Left hindlimb (tissue), 1 donor: ENCODE measurements at regions not wholly inside any gene's neighbourhood (a gene's known extent, or its start where the extent isn't known, plus 50 kb on each side); places are given as distances from the start of the nearest gene placed in this dataset.
"Not testable (repeated sequence)": the region's sequence is repeated elsewhere in the genome, so short reads cannot be mapped to it uniquely, and the experiment has no call there.

ENCODE experiments used
- DNase-seq: peaks from one replicate; pipeline ENCODE4 v3.0.0-alpha.2; 2018

DNA sequence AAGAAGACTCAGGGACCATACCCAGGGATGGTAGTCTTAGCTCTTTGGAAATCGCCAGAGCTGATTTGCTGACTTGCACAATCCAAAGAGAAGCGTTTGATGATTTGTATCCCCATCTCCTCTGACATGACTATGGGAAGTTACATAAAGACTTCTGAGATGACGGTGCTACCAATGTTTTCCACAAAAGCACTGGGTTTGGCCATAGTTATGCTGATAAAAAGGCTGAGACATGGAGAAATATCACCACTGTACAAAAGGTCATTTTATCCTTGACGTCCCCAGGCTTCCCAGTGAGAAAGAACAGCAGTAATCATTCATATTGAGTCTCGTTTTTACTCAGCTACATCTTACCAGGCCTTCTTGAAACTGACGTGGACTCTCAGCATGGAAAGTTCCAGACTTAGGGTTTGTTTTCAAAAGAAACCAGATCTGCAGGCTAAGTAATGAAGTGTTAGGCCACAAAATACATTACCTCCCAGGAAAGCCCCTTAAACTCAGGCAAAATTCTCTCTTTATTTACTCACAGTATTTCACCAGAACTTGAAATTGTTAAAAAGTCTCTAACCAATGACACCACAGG, 370.3 kb upstream of the JARID2 start:
- no peak for DNase-seq

DNA sequence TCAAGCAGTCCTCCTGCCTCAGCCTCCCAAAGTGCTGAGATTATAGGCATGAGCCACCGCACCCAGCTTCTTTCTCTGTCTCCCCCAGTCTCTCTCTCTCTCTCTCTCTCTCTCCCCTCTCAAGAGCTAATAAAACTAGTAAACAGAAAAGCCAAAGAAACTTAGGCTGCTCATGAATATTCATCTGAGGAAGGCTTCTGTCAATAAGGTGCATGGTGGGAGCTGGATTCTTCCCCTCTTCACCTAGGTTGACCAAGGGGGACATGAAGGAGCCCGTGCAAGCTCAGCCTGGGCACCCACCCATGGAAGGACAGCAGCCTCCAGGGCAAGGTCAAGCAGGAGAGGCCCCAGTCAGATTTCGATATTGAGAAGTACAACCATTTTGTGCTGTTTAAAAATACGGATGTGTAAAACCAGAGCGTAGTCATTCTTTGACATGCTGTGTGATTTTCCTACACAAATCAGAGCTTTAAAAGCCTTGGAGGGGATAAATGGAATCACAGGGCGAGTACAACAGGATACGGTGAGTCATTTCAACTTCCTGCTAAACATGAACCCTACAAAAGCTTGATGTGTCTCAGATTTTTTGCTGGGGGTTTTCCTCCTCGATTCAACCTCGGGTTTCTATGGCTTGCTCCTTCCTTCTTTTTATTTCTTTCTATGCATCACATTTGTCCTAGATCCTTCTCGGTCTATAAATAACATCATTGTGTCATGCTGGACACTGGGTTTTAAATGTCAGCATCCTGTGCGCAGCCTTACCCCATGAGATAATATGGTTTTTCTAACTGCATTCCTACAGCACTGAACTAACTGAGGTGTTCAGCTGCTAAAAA, 368.9 kb upstream of the JARID2 start:
- DNase-seq = no peak

DNA sequence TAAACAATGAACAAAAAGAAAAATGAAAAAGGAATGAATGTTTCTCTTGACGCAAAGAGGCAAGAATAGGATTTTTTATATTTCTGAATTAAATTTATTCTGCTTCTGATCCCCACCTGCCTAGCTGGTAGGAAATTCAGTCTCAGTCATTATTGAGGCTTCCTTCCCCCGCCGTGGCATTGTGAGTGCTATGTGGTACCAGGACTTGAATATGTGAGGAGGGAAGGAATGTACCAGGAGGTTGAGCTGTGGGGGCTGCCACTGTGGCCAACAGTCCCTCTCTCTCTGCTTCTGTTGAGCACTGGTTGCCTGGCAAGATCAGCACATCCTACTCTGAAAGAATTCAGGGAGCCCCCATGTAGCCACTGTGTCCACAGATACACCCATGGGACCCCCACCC, 368.1 kb upstream of the JARID2 start:
- no peak for DNase-seq

- DNase-seq = no peak
Observed at GRCh38 chr6:14880052-14880451, 365.8 kb upstream of the JARID2 start.

- DNase-seq = no peak
Observed at GRCh38 chr6:14880677-14881076, 365.2 kb upstream of the JARID2 start.

GRCh38 chr6:14881398-14881797, 364.5 kb upstream of the JARID2 start:
- no peak for DNase-seq

- peak; percentile 42 for DNase-seq
Observed at GRCh38 chr6:14882394-14883026, 363.4 kb upstream of the JARID2 start.

- peak; percentile 41 for DNase-seq
Observed at GRCh38 chr6:14883921-14884320, 361.9 kb upstream of the JARID2 start.

GRCh38 chr6:14885498-14885897, 360.4 kb upstream of the JARID2 start:
- no peak for DNase-seq

- DNase-seq = no peak
Observed at GRCh38 chr6:14887181-14887580, 358.7 kb upstream of the JARID2 start.

- DNase-seq = no peak
Observed at GRCh38 chr6:14887986-14888574, 357.8 kb upstream of the JARID2 start.

DNA sequence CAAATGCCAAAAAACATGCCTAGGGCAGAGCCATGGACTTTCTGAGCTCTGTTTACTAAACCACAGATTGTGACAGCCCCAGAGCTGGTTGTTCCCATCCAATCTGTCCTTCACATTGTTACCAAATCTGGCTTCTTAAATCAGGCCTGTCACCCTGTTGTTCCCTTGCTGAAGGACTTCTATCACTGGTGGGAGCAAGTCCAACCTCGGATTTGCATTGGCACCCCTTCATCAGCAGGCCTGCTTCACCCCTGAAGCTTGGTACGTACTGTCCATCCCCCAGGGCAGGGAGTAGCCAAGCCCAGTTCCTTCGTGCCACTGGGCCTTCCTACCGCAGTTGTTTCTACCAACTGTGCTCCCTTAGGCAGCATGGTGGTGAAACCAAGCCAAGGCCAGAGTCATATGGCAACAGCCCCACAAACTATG, 357.3 kb upstream of the JARID2 start:
- DNase-seq = no peak

GRCh38 chr6:14889188-14889587, 356.7 kb upstream of the JARID2 start:
- DNase-seq = no peak

DNA sequence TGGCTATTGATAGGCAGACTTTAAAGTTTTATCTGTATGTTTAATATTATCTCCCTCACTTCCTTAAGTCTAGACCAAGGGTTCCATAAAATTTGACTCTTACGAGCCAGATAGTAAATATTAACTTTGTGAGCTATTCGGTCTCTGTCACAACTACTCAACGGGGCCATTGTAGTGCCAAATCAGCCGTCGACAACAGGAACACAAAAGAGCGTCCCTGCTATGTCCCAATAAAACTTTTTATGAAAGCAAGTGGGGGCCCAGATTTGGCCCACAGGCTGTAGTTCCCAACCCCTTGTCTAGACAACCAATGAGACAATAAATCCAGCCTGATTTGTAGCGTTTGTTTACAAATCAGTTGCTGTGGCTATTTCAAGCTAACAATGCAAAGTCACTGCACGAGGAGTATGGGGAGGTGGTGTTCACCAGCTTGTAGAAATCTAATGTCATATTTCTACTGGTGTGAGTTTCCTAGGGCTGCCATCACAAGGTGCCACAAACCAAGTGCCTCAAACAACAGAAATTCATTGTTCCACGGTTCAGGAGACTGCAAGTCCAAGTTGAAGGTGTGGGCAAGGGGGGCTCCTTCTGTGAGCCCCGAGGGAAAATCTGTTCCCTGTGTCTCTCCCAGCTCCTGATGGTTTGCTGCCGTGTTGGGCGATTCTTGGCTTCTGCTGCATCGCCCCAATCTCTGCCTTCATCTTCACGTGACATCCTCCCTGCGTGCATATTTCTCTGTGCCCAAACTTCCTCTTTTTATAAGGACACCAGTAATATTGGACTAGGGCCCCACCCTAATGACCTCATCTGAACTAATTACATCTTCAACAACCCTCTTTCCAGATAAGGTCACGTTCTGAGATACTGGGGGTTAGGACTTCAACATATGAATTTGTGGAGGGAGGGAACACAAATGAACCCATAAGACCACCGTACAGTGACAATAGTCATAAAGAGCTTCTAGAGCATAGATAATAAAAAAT, 356.0 kb upstream of the JARID2 start:
- no peak for DNase-seq

- DNase-seq = not testable (repeated sequence)
Observed at GRCh38 chr6:14891820-14892375, 354.0 kb upstream of the JARID2 start.

DNA sequence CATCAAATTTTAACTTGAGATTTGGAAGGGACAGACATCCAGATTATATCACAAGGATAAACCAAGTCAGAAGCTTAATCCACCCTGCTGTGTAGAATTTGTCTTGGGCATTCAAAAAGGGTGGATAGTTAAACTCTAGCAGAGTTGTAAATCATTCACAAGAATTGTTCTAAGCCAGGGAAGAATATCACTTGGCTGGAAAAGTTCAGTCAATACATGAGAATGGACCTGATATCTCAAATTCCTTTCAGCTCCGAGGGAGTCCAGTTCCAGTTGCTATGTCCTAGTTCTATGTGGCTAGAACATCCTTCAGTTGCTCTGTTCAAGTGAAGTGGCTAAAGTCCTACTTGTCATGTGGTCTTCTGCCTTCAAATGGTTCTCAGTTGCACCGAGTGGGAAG, 351.8 kb upstream of the JARID2 start:
- no peak for DNase-seq

- DNase-seq = no peak
Observed at GRCh38 chr6:14896475-14896874, 349.4 kb upstream of the JARID2 start.

- no peak for DNase-seq
Observed at GRCh38 chr6:14897831-14898230, 348.0 kb upstream of the JARID2 start.

DNA sequence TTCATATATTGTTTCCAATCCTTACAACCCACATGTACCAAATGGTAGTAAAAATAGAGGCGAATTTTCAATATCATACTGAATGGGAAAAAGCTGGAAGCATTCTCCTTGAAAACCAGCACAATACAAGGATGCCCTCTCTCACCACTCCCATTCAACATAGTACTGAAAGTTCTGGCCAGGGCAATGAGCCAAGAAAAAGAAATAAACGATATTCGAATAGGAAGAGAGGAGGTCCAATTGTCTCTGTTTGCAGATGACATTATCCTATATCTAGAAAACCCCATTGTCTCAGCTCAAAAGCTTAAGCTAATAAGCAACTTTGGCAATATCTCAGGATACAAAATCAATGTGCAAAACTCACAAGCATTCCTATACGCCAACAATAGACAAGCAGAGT, 346.4 kb upstream of the JARID2 start:
- not testable (repeated sequence) for DNase-seq

- DNase-seq = no peak
Observed at GRCh38 chr6:14900919-14901318, 344.9 kb upstream of the JARID2 start.

DNA sequence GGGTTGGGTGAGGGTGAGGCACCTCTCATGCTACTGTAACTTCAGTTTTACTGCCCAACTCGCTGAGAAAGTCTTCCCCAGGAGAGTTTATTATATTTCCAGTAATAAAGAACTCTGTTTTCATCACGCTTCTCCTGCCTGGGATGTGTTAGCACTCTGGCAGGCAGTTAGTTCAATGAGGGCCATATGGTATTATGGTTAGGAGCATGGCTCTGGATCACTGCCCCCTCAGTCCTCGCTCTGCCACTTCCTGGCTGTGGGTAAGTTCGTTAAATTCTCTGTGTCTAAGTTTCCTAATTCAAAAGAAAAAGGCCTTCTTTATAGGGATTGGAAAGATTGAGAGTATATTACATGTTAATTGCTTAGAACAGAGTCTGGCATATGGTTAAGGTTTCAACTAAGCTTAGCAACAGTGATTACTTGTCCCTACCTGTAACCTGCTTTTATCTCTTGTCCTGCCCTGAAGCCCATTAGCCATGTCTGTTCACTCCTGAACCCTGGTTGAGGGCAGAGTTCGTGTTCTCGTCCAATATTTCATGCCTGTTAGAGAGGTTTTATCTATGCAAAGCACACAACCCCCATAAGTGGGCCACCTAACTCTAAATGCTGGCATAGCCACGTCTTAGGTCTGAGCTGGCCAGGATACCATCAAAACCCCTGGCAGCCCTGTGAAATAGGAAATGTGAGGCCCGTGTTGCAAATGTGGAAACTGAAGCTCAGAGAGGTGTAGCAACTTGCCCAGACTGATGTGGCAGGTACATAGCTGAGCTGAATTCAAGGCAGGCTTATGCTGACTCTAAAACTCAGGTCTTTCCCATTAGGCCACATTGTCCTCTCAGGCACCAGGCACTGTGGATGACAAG, 342.5 kb upstream of the JARID2 start:
- DNase-seq = no peak
